GM23338 (cell line): ENCODE measurements at regions not wholly inside any gene's neighbourhood (a gene's known extent, or its start where the extent isn't known, plus 50 kb on each side); places are given as distances from the start of the nearest gene placed in this dataset.

Experiments used
- EZH2 ChIP-seq: fragments of 200-600 bp; sonication (generic); IDR thresholded peaks from one replicate; pipeline ENCODE4 v1.8.0; 2017; ENCODE audit warnings: antibody characterized with exemption, mild to moderate bottlenecking, low read depth; ENCODE audit not compliant: unreplicated experiment
- EZH2phosphoT487 ChIP-seq: fragments of 200-600 bp; sonication (generic); IDR thresholded peaks from one replicate; pipeline ENCODE4 v1.8.1; 2018; ENCODE audit warnings: antibody characterized with exemption; ENCODE audit not compliant: unreplicated experiment
- POLR2AphosphoS5 ChIP-seq: IDR thresholded peaks from 2 replicates; pipeline ENCODE4 v1.6.1; 2016; ENCODE audit warnings: antibody characterized with exemption, low read depth
- ZNF114 ChIP-seq: fragments of 250-450 bp; sonication (Bioruptor Pico); IDR thresholded peaks from 2 replicates; pipeline ENCODE4 v1.5.0; 2020; ENCODE audit warnings: mild to moderate bottlenecking, moderate library complexity
- TF ChIP-seq, protein P1 (sequence below), 2 experiments: fragments of 200-600 bp in 1 of 2; sonication (generic) in 1 of 2; conservative IDR thresholded peaks; 2 replicates each; pipeline versions ENCODE4 v1.5.1 to v1.6.1; 2016 to 2017; ENCODE audit warnings: antibody characterized with exemption in 2 of 2, low read depth in 2 of 2, mild to moderate bottlenecking in 2 of 2, moderate library complexity in 1 of 2

DNA sequence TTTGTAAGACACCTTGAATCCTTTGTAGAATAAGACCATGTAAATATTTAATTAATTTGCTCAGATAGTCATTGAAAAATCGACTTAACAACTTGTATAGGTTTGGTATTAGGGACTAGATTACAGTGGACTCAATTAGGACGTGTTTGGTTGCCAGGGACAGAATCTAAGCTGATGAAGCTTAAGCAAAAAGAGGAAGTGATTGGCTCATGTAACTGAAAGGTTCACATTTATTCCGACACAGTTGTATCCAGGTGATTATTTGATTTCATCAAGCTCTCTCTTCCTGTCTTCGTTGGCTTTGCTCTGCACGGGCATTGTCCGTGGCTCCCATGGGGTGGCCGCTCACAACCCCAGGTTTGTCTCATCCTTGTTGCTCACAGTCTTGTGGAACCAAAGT, 146.4 kb downstream of the C11orf91 start:
- TF ChIP-seq, protein P1, sequence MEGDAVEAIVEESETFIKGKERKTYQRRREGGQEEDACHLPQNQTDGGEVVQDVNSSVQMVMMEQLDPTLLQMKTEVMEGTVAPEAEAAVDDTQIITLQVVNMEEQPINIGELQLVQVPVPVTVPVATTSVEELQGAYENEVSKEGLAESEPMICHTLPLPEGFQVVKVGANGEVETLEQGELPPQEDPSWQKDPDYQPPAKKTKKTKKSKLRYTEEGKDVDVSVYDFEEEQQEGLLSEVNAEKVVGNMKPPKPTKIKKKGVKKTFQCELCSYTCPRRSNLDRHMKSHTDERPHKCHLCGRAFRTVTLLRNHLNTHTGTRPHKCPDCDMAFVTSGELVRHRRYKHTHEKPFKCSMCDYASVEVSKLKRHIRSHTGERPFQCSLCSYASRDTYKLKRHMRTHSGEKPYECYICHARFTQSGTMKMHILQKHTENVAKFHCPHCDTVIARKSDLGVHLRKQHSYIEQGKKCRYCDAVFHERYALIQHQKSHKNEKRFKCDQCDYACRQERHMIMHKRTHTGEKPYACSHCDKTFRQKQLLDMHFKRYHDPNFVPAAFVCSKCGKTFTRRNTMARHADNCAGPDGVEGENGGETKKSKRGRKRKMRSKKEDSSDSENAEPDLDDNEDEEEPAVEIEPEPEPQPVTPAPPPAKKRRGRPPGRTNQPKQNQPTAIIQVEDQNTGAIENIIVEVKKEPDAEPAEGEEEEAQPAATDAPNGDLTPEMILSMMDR (conservative IDR thresholded peaks at IDR 0.05; ENCODE audit: low read depth in 2 of 2), result no peak
- TF ChIP-seq EZH2 (no peak), EZH2phosphoT487 (no peak), POLR2AphosphoS5 (no peak), ZNF114 (CRISPR knock-in tag) (no peak)
